GM19438 (cell line): ENCODE measurements at regions not wholly inside any gene's neighbourhood (a gene's known extent, or its start where the extent isn't known, plus 50 kb on each side); places are given as distances from the start of the nearest gene placed in this dataset.

ENCODE experiments used
- ATAC-seq: cut with Tn5 transposase; IDR thresholded peaks from one replicate; pipeline ENCODE4 v1.9.1; 2021; ENCODE audit warnings: low read depth; ENCODE audit not compliant: unreplicated experiment

- ATAC-seq, result no peak
Observed at GRCh38 chr4:189299706-189300105, 641.0 kb upstream of the FRG1 start.

- ATAC-seq, result no peak
Observed at GRCh38 chr4:189301692-189302091, 639.0 kb upstream of the FRG1 start.

GRCh38 chr4:189302719-189303118, 638.0 kb upstream of the FRG1 start:
- no peak for ATAC-seq

- no peak for ATAC-seq
Observed at GRCh38 chr4:189304167-189304566, 636.5 kb upstream of the FRG1 start.

- ATAC-seq, result no peak
Observed at GRCh38 chr4:189304809-189305208, 635.9 kb upstream of the FRG1 start.

GRCh38 chr4:189305500-189305899, 635.2 kb upstream of the FRG1 start:
- ATAC-seq, result no peak

GRCh38 chr4:189311251-189311650, 629.4 kb upstream of the FRG1 start:
- ATAC-seq, result no peak

GRCh38 chr4:189313064-189313463, 627.6 kb upstream of the FRG1 start:
- ATAC-seq, result no peak

- no peak for ATAC-seq
Observed at GRCh38 chr4:189313861-189314513, 626.7 kb upstream of the FRG1 start.

- ATAC-seq, result no peak
Observed at GRCh38 chr4:189322426-189322825, 618.2 kb upstream of the FRG1 start.

GRCh38 chr4:189341881-189342280, 598.8 kb upstream of the FRG1 start:
- no peak for ATAC-seq

GRCh38 chr4:189355590-189355989, 585.1 kb upstream of the FRG1 start:
- no peak for ATAC-seq

- no peak for ATAC-seq
Observed at GRCh38 chr4:189362364-189362763, 578.3 kb upstream of the FRG1 start.

GRCh38 chr4:189364032-189364449, 576.6 kb upstream of the FRG1 start:
- no peak for ATAC-seq

- no peak for ATAC-seq
Observed at GRCh38 chr4:189365451-189365850, 575.2 kb upstream of the FRG1 start.

- no peak for ATAC-seq
Observed at GRCh38 chr4:189367832-189368231, 572.8 kb upstream of the FRG1 start.

GRCh38 chr4:189374176-189374575, 566.5 kb upstream of the FRG1 start:
- ATAC-seq, result no peak

GRCh38 chr4:189376901-189377300, 563.8 kb upstream of the FRG1 start:
- no peak for ATAC-seq

- ATAC-seq, result no peak
Observed at GRCh38 chr4:189377569-189377968, 563.1 kb upstream of the FRG1 start.

GRCh38 chr4:189385098-189385497, 555.6 kb upstream of the FRG1 start:
- ATAC-seq, result no peak

- no peak for ATAC-seq
Observed at GRCh38 chr4:189385579-189385978, 555.1 kb upstream of the FRG1 start.

- ATAC-seq, result no peak
Observed at GRCh38 chr4:189396435-189396834, 544.2 kb upstream of the FRG1 start.

- ATAC-seq, result no peak
Observed at GRCh38 chr4:189404271-189404670, 536.4 kb upstream of the FRG1 start.
